Hepatic stellate cell (primary cell): ENCODE measurements at regions not wholly inside any gene's neighbourhood (a gene's known extent, or its start where the extent isn't known, plus 50 kb on each side); places are given as distances from the start of the nearest gene placed in this dataset.
A peak's percentile ranks its signal among the peaks of the same experiment; 100 is the strongest.
"Not testable (repeated sequence)": the region's sequence is repeated elsewhere in the genome, so short reads cannot be mapped to it uniquely, and the experiment has no call there.

ENCODE experiments used
- DNase-seq: peaks from one replicate; pipeline ENCODE4 v3.0.0; 2011; ENCODE audit warnings: low spot score

DNA sequence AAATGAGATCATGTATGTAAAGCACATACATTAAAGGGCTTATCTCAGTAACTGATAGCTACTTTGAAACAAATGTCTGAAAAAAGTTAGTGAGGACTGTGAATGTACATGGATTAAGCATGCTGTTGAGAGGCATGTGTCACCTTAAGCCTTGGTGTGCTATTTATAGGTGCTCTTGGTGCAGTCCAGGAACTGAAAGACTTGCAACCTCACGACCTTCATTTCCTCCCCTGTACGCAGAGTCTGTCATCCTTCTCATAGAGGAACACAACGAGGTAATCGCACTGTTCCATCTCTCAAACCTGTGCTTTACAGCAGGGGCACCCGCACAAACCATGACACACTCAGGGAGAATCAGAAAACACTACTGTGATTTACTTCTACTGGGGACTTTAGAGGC is 65.6 kb downstream of the UFM1 start:
- no peak for DNase-seq

- no peak for DNase-seq
Observed at GRCh38 chr13:38417241-38417640, 67.6 kb downstream of the UFM1 start.

DNA sequence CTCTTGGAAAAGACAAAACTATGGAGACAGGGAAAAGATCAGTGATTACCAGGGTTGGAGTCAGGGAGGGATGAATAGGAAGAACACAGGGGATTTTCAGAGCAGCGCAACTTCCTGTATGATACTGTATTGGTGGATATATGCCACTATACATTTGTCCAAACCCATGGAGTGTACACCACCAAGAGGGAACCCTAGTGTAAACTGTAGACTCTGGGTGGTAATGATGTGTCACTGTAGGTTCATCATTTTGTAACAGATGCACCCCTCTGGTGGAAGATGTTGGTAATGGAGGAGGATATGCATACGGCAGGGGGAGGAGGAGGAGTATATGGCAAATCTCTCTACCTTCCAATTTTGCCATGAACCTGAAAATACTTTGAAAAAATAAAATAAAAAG is 68.1 kb downstream of the UFM1 start:
- peak; percentile 2 for DNase-seq

- no peak for DNase-seq
Observed at GRCh38 chr13:38418286-38418685, 68.6 kb downstream of the UFM1 start.

DNA sequence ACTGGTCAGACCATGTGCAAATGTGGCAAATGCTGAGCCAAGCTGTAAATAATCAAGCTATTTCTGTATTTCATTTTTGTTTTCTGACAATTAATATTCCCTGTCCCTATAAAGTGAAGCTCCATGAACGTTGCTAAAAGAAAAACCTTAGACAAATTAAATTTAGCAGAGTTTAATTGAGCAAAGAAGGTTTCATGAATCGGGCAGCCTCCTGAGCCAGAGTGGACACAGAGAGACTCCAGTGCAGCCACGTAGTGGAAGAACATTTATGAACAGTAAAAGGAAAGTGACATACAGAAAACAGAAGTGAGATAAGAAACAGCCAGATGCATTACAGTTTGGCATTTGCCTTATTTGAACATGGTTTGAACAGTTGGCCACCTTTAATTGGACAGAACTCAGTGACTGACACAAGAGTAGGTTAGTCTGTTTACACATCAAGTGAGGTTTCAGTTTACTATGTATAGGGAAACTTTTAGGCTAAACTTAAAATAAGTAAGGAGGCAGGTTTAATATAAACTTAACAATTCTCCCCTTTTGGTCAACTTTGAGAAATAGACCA is 69.7 kb downstream of the UFM1 start:
- no peak for DNase-seq

GRCh38 chr13:38421590-38422560 is 72.2 kb downstream of the UFM1 start:
- DNase-seq = no peak

- no peak for DNase-seq
Observed at GRCh38 chr13:38429916-38430315, 80.3 kb downstream of the UFM1 start.

- DNase-seq = no peak
Observed at GRCh38 chr13:38430796-38431195, 81.1 kb downstream of the UFM1 start.

DNA sequence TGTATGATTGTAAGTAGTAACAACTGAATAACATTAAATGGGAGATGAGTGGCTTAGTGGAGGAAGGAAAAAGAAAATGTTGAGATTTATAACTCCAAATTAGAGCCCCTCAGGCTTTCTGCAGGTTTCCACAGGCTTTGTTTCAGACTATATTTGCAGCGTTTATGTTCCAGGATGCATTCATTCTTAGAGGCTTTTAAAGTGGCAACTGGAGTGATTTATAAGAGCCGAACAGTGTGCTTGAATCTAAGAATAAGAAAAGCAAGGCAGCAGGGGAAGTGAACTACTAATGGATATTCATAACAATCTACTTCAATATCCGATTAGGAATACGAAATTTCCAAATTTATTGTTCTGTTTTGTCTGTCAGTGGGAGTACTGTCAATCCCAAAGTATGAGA is 91.0 kb downstream of the UFM1 start:
- no peak for DNase-seq

DNA sequence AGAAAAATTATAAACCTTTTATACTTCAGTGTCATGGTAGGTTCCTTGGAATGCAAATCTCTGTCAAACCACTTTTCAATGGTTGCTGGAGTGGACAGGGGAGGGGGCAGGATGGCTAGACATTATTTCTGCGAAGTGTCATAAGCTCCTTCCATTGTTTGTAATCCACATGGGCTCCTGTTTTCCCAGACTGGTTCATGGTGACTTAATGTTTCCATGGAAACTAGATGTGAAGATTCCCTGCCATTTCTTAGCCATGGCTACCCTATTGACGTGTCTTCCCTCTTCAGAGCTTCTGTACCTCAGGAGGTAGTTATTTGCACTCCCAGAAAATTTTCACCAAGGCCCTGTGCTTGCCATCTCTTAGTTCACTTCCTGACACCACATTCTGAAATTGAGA is 95.3 kb downstream of the UFM1 start:
- no peak for DNase-seq

- no peak for DNase-seq
Observed at GRCh38 chr13:38452656-38453055, 103.0 kb downstream of the UFM1 start.

DNA sequence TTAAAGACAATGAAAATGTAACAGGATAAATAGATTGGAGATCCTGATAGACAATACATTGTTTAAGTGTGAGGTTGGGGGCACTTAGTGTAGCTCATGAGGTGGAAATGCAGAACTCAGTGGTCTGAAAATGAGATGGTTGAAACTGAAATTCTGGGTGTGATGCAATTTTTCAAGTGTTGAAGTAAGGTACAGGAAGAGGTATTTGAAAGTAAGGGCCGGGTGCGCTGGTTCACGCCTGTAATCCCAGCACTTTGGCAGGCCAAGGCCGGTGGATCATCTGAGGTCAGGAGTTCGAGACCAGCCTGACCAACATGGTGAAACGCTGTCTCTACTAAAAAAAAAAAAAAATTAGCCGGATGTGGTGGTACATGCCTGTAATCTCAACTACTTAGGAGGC is 113.0 kb downstream of the UFM1 start:
- DNase-seq = no peak

GRCh38 chr13:38463048-38463447 is 113.4 kb downstream of the UFM1 start:
- no peak for DNase-seq

DNA sequence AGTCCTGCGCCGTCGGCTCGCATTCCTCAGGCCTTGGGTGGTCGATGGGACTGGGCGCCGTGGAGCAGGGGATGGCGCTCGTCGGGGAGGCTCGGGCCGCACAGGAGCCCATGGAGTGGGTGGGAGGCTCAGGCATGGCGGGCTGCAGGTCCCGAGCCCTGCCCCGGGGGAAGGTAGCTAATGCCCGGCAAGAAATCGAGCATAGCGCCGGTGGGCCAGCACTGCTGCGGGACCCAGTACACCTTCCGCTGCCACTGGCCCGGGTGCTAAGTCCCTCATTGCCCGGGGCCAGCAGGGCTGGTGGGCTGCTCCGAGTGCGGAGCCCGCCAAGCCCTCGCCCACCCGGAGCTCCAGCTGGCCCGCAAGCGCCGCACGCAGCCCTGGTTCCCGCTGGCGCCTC is 122.8 kb downstream of the UFM1 start:
- DNase-seq = not testable (repeated sequence)

GRCh38 chr13:38473305-38473704 is 123.7 kb downstream of the UFM1 start:
- DNase-seq = no peak

GRCh38 chr13:38477676-38478075 is 128.0 kb downstream of the UFM1 start:
- DNase-seq = no peak

DNA sequence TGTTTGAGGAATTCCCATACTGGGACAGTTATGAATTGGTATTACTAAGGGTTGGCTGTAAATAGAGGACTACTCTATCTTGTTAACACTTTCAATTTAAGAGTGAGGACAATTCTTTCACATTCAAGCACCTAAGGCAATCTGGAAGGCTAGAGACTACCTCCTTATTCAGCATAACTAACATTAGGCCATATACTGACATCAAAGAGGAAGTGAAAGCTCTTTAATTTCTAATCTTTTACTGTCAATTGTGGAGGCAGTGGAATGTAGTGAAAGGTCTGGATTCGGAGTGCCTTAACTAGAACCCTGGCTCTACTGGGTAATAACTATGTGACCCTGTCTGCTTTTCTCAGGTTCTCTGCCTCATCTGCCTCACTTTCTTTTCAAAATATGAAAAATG is 134.0 kb downstream of the UFM1 start:
- no peak for DNase-seq

DNA sequence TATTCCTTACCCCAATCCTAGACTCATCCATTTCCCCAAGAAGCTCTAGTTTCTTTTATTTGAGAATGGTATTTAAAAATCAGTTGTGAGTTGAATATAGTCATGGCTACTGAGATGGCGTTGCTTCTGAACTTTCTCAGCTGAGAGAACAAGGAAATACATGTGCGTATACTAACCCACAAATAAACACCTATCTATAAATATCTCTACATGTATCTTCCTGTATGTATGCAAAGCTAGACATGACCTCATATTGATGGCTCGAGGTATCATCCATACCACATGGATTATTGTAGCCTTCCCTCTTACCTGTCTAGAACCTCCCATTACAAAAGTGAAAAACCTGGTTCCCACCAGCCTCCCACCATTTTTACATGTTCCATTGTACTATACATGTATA is 141.0 kb downstream of the UFM1 start:
- no peak for DNase-seq

DNA sequence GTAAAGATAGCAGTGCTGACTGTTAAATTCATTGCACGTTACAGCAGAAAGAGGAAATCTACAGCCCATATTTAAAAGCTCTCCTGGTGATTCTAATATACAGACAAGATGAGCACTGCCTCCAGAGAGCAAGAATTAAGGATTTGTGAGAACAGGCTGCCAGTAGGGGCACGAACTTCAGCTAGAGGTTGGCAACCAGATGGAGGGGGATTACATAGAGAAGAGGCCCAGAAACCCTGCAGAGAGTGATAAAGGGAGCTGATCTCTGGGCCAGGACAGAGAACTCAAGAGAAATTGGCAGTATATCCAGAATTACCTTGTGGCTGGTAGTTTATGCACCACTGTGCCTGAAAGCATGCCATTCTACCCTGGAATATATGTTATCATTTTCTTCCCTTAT is 144.8 kb downstream of the UFM1 start:
- no peak for DNase-seq

DNA sequence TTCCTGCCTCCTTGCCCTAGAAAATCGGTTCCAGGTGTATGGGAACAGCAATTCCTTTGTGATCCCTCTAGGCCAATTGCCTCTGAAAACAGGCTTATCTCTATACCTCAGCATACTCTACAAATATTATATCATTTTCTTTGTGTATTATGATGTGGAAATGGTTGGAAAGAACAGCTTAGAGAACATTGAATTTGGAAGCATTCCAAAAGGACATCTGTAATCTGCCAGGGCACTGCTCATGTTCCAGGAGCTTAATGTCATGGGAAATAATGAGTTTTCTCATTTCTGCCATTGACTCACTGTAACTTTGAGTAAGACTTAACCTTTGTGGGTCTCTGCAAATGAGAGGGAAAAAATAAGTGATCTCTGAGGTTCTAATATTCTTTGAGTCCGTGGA is 147.3 kb downstream of the UFM1 start:
- DNase-seq = no peak

GRCh38 chr13:38498271-38498670 is 148.6 kb downstream of the UFM1 start:
- DNase-seq = no peak

GRCh38 chr13:38514575-38514974 is 164.9 kb downstream of the UFM1 start:
- no peak for DNase-seq

DNA sequence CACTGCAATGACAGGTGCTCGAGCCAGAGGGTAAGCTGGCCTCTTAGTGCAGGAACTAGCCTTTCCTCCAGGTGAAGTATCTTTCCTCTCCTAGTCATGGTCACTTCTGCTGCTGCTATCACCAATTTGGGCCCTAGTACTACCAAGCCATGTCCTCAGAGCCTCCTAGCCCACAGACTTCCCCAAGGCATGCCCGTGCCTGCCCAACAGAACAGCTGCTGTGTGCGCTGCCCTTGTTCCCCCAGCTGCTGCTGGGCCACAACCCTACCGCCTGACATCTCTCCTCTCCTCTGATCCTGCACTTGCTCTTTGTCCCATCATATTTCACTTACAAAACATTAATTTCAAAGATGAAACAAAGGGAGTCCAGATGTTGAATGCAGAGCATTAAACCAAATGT is 168.5 kb upstream of the FREM2 start:
- no peak for DNase-seq
